Keratinocyte (primary cell): ENCODE measurements at regions not wholly inside any gene's neighbourhood (a gene's known extent, or its start where the extent isn't known, plus 50 kb on each side); places are given as distances from the start of the nearest gene placed in this dataset.

Experiments used
- DNase-seq: peaks from one replicate; pipeline ENCODE4 v3.0.0-alpha.2; 2011; ENCODE audit warnings: low read depth, missing footprints, low spot score
- FAIRE-seq: peaks from 2 replicates; lab custom pipeline; 2011; peaks lifted over from hg19 to GRCh38; lab: Jason Lieb, UNC
- H2AFZ ChIP-seq: 2 replicates; pipeline ENCODE4 v1.6.0; 2012; ENCODE audit warnings: low read length, control low read depth, inconsistent platforms; ENCODE audit not compliant: control insufficient read depth
- H3K27ac ChIP-seq: 2 replicates; pipeline ENCODE4 v1.5.1; 2011; ENCODE audit warnings: low read length; ENCODE audit not compliant: control insufficient read depth, insufficient read depth
- H3K27me3 ChIP-seq: 3 replicates; pipeline ENCODE4 v1.6.0; 2011; ENCODE audit warnings: low read length; ENCODE audit not compliant: control insufficient read depth, insufficient read depth; ENCODE audit errors: extremely low read depth
- H3K36me3 ChIP-seq, 2 experiments: 2 replicates in 1 of 2; 3 replicates in 1 of 2; pipeline ENCODE4 v1.5.1; 2011; ENCODE audit warnings: low read length in 2 of 2, mild to moderate bottlenecking in 1 of 2; ENCODE audit not compliant: control insufficient read depth in 2 of 2, insufficient read depth in 2 of 2; ENCODE audit errors: extremely low read depth in 1 of 2
- H3K4me1 ChIP-seq: 3 replicates; pipeline ENCODE4 v1.5.1; 2011; ENCODE audit warnings: low read length; ENCODE audit not compliant: control insufficient read depth, insufficient read depth; ENCODE audit errors: extremely low read depth
- H3K4me2 ChIP-seq: 3 replicates; pipeline ENCODE4 v1.6.0; 2011; ENCODE audit warnings: low read depth, low read length; ENCODE audit not compliant: control insufficient read depth, insufficient read depth; ENCODE audit errors: extremely low read depth
- H3K4me3 ChIP-seq, 3 experiments: fragments of 200-600 bp in 1 of 3; sonication (generic) in 1 of 3; 2 replicates in 2 of 3; 3 replicates in 1 of 3; pipeline ENCODE4 v1.5.1; 2011 to 2016; ENCODE audit warnings: low read length in 3 of 3, mild to moderate bottlenecking in 3 of 3, control low read depth in 2 of 3, inconsistent platforms in 1 of 3, low read depth in 1 of 3, mixed read lengths in 1 of 3, mixed run types in 1 of 3, moderate library complexity in 1 of 3; ENCODE audit not compliant: control insufficient read depth in 2 of 3, insufficient read depth in 2 of 3; ENCODE audit errors: extremely low read depth in 1 of 3
- H3K79me2 ChIP-seq: 2 replicates; pipeline ENCODE4 v1.6.0; 2012; ENCODE audit warnings: low read length; ENCODE audit not compliant: control insufficient read depth, insufficient read depth
- H3K9ac ChIP-seq: 3 replicates; pipeline ENCODE4 v1.6.0; 2011; ENCODE audit warnings: low read length; ENCODE audit not compliant: control insufficient read depth, insufficient read depth; ENCODE audit errors: extremely low read depth
- H3K9me1 ChIP-seq: 3 replicates; pipeline ENCODE4 v1.6.0; 2011; ENCODE audit warnings: low read length; ENCODE audit not compliant: control insufficient read depth, insufficient read depth; ENCODE audit errors: extremely low read depth
- H3K9me3 ChIP-seq: 2 replicates; pipeline ENCODE4 v1.5.1; 2012; ENCODE audit warnings: low read depth, low read length; ENCODE audit not compliant: control insufficient read depth
- H4K20me1 ChIP-seq: 3 replicates; pipeline ENCODE4 v1.6.0; 2011; ENCODE audit warnings: low read length; ENCODE audit not compliant: control insufficient read depth, insufficient read depth; ENCODE audit errors: extremely low read depth
- CTCF ChIP-seq, 3 experiments: IDR thresholded peaks in 1 of 3; conservative IDR thresholded peaks in 1 of 3; optimal IDR thresholded peaks in 1 of 3; 2 replicates in 2 of 3; 3 replicates in 1 of 3; pipeline versions ENCODE3 to v1.5.1; 2011; ENCODE audit warnings: low read length in 3 of 3, mild to moderate bottlenecking in 3 of 3, moderate library complexity in 2 of 3, control low read depth in 1 of 3, inconsistent platforms in 1 of 3; ENCODE audit not compliant: insufficient read depth in 2 of 3; ENCODE audit errors: extremely low read depth in 1 of 3
- EZH2 ChIP-seq: IDR thresholded peaks from one replicate; pipeline ENCODE4 v1.6.1; 2012; ENCODE audit warnings: inconsistent platforms, mild to moderate bottlenecking, low read length, moderate library complexity
- dilution Hi-C: fragments of 300-500 bp; cut with MboI; formaldehyde crosslinking; loops from one replicate; pipeline ENCODE4 v1.7.0; 2020; ENCODE audit warnings: low sequenced_read_pairs; ENCODE audit not compliant: extremely low pct_ligation_motif_present

- H3K9ac ChIP-seq: no peak overlapping the region
- no peak for DNase-seq
- H3K4me2 ChIP-seq: peak overlapping the region; percentile 79
- no peaks in the 10 kb centered on the region for H3K79me2 ChIP-seq
- H3K36me3 ChIP-seq: no peaks in the 10 kb centered on the region
- peaks cover under 1% of the 10 kb centered on the region for H4K20me1 ChIP-seq
- peaks cover 76% of the 10 kb centered on the region for H3K27me3 ChIP-seq
- H3K9me1 ChIP-seq: no peaks in the 10 kb centered on the region
- dilution Hi-C loops: no loop called here
- no peak overlapping the region for H3K4me3 ChIP-seq
- no peak overlapping the region for H2AFZ ChIP-seq
- H3K27ac ChIP-seq: no peak overlapping the region
- no peak for FAIRE-seq
- peaks cover 15% of the 10 kb centered on the region for H3K4me1 ChIP-seq
- no peaks in the 10 kb centered on the region for H3K9me3 ChIP-seq
- TF ChIP-seq CTCF (optimal IDR thresholded peaks at IDR 0.05 in 1 of 3, IDR thresholded peaks at IDR 0.05 in 1 of 3, conservative IDR thresholded peaks at IDR 0.05 in 1 of 3; ENCODE audit: extremely low read depth in 1 of 3, insufficient read depth in 2 of 3, low read length in 3 of 3): no peak
- no peak for TF ChIP-seq EZH2
Observed at GRCh38 chr15:70473581-70474370, 289.6 kb downstream of the UACA start.

GRCh38 chr15:70471517-70471916, 291.8 kb downstream of the UACA start:
- H3K79me2 ChIP-seq: no peaks in the 10 kb centered on the region
- H3K9me3 ChIP-seq: no peaks in the 10 kb centered on the region
- peaks cover 15% of the 10 kb centered on the region for H3K4me1 ChIP-seq
- no peak overlapping the region for H3K9ac ChIP-seq
- H3K9me1 ChIP-seq: no peaks in the 10 kb centered on the region
- DNase-seq: no peak
- FAIRE-seq: no peak
- no peak for TF ChIP-seq CTCF (optimal IDR thresholded peaks at IDR 0.05 in 1 of 3, IDR thresholded peaks at IDR 0.05 in 1 of 3, conservative IDR thresholded peaks at IDR 0.05 in 1 of 3; ENCODE audit: extremely low read depth in 1 of 3, insufficient read depth in 2 of 3, low read length in 3 of 3)
- no peak for TF ChIP-seq EZH2
- peaks cover 71% of the 10 kb centered on the region for H3K27me3 ChIP-seq
- dilution Hi-C loops: no loop called here
- H2AFZ ChIP-seq: no peak overlapping the region
- no peak overlapping the region for H3K4me2 ChIP-seq
- H3K4me3 ChIP-seq: no peak overlapping the region
- H4K20me1 ChIP-seq: peaks cover 11% of the 10 kb centered on the region
- H3K36me3 ChIP-seq: no peaks in the 10 kb centered on the region
- no peak overlapping the region for H3K27ac ChIP-seq
